Endothelial cell of umbilical vein (primary cell): ENCODE measurements at regions not wholly inside any gene's neighbourhood (a gene's known extent, or its start where the extent isn't known, plus 50 kb on each side); places are given as distances from the start of the nearest gene placed in this dataset.

Source experiments
- BruUV-seq: library from RNA; stranded (reverse); fragments of 400-500 nt; replicated peaks from 2 replicates; lab custom pipeline; 2021; lab: Mats Ljungman, UMichigan
- CTCF ChIA-PET: fragments of 300-600, 350-600 bp; sonication (Branson Sonifier 250); formaldehyde crosslinking; loops from one replicate; lab custom pipeline; 2021; ENCODE audit warnings: antibody characterized with exemption, inconsistent platforms; lab: Charles Lee
- POLR2A ChIA-PET: fragments of 300-600, 350-600 bp; sonication (Branson Sonifier 250); formaldehyde crosslinking; loops from one replicate; lab custom pipeline; 2021; ENCODE audit warnings: antibody characterized with exemption, inconsistent platforms; lab: Charles Lee
- DNase-seq: peaks from one replicate; pipeline ENCODE4 v3.0.0-alpha.2; 2011; ENCODE audit warnings: low read depth, low spot score
- FAIRE-seq: peaks from 2 replicates; lab custom pipeline; 2011; peaks lifted over from hg19 to GRCh38; lab: Jason Lieb, UNC
- H2AFZ ChIP-seq: 2 replicates; pipeline ENCODE4 v1.6.0; 2012; ENCODE audit warnings: low read depth, low read length, control low read depth, inconsistent platforms
- H3K27ac ChIP-seq: 2 replicates; pipeline ENCODE4 v1.5.1; 2011; ENCODE audit warnings: low read depth, mild to moderate bottlenecking, control low read depth, low read length, moderate library complexity; ENCODE audit not compliant: insufficient read depth
- H3K27me3 ChIP-seq, 2 experiments: 2 replicates each; pipeline versions ENCODE4 v1.6.0 to v1.6.1; 2011; ENCODE audit warnings: low read length in 2 of 2, mixed read lengths in 1 of 2; ENCODE audit not compliant: control insufficient read depth in 2 of 2, insufficient read depth in 2 of 2
- H3K36me3 ChIP-seq, 2 experiments: 2 replicates in 1 of 2; 3 replicates in 1 of 2; pipeline ENCODE4 v1.5.1; 2011; ENCODE audit warnings: low read length in 2 of 2, mild to moderate bottlenecking in 1 of 2, moderate library complexity in 1 of 2; ENCODE audit not compliant: control insufficient read depth in 2 of 2, insufficient read depth in 2 of 2; ENCODE audit errors: extremely low read depth in 1 of 2
- H3K4me1 ChIP-seq: 3 replicates; pipeline ENCODE4 v1.5.1; 2011; ENCODE audit warnings: mild to moderate bottlenecking, low read length; ENCODE audit not compliant: control insufficient read depth, insufficient read depth; ENCODE audit errors: extremely low read depth
- H3K4me2 ChIP-seq: 2 replicates; pipeline ENCODE4 v1.6.1; 2011; ENCODE audit warnings: low read length, control low read depth, mixed read lengths; ENCODE audit not compliant: insufficient read depth
- H3K4me3 ChIP-seq, 3 experiments: fragments of 200-600 bp in 1 of 3; sonication (generic), shearing (Covaris generic) in 1 of 3; replicated peaks in 1 of 3; 2 replicates each; pipeline ENCODE4 v1.5.1; 2011 to 2016; ENCODE audit warnings: control low read depth in 3 of 3, low read length in 3 of 3, mild to moderate bottlenecking in 2 of 3, inconsistent platforms in 1 of 3, low read depth in 1 of 3, moderate library complexity in 1 of 3; ENCODE audit not compliant: insufficient read depth in 1 of 3
- H3K79me2 ChIP-seq: 2 replicates; pipeline ENCODE4 v1.6.0; 2012; ENCODE audit warnings: low read length, inconsistent platforms; ENCODE audit not compliant: control insufficient read depth, insufficient read depth
- H3K9ac ChIP-seq: replicated peaks from 2 replicates; pipeline ENCODE3; 2011; ENCODE audit warnings: low read length, control low read depth; ENCODE audit not compliant: insufficient read depth; ENCODE audit errors: extremely low read depth
- H3K9me1 ChIP-seq: replicated peaks from 3 replicates; pipeline ENCODE4 v1.6.0; 2011; ENCODE audit warnings: mild to moderate bottlenecking, low read length; ENCODE audit not compliant: control insufficient read depth, insufficient read depth; ENCODE audit errors: extremely low read depth
- H3K9me3 ChIP-seq: replicated peaks from 2 replicates; pipeline ENCODE4 v1.5.1; 2012; ENCODE audit warnings: low read length, inconsistent platforms; ENCODE audit not compliant: control insufficient read depth, insufficient read depth
- H4K20me1 ChIP-seq: replicated peaks from 2 replicates; pipeline ENCODE3; 2011; ENCODE audit warnings: mild to moderate bottlenecking, low read length; ENCODE audit not compliant: control insufficient read depth, insufficient read depth; ENCODE audit errors: extremely low read depth
- CTCF ChIP-seq, 2 donors: IDR thresholded peaks; 1 replicate in 1 of 2; 2 replicates in 1 of 2; pipeline ENCODE4 v1.5.1; 2011; ENCODE audit warnings: low read length in 2 of 2, mild to moderate bottlenecking in 2 of 2, moderate library complexity in 2 of 2, control low read depth in 1 of 2, inconsistent platforms in 1 of 2, low read depth in 1 of 2; ENCODE audit not compliant: insufficient read depth in 1 of 2; ENCODE audit errors: extremely low read depth in 1 of 2
- EZH2 ChIP-seq: IDR thresholded peaks from 2 replicates; pipeline ENCODE4 v1.6.1; 2012; ENCODE audit warnings: borderline replicate concordance, low read depth, mild to moderate bottlenecking, moderate library complexity, low read length, inconsistent platforms; ENCODE audit not compliant: severe bottlenecking
- FOS ChIP-seq: IDR thresholded peaks from 2 replicates; pipeline ENCODE4 v1.6.1; 2011; ENCODE audit warnings: mild to moderate bottlenecking, low read length, moderate library complexity, borderline replicate concordance; ENCODE audit not compliant: insufficient read depth
- GATA2 ChIP-seq: IDR thresholded peaks from 2 replicates; pipeline ENCODE4 v1.7.0; 2011; ENCODE audit warnings: low read depth, mild to moderate bottlenecking, moderate library complexity, mixed read lengths, low read length; ENCODE audit not compliant: insufficient read length, insufficient read depth
- JUN ChIP-seq: IDR thresholded peaks from 2 replicates; pipeline ENCODE4 v1.6.1; 2011; ENCODE audit warnings: borderline replicate concordance, low read depth; ENCODE audit not compliant: insufficient read length, insufficient read depth
- MAX ChIP-seq: IDR thresholded peaks from 2 replicates; pipeline ENCODE4 v1.6.1; 2011; ENCODE audit not compliant: insufficient read depth, insufficient read length
- MYC ChIP-seq: IDR thresholded peaks from one replicate; pipeline ENCODE4 v1.6.1; 2011; ENCODE audit warnings: mild to moderate bottlenecking, low read depth, low read length
- POLR2A ChIP-seq: IDR thresholded peaks from 2 replicates; pipeline ENCODE4 v1.6.1; 2012; ENCODE audit warnings: low read depth, mild to moderate bottlenecking, control low read depth, low read length
- POLR2AphosphoS5 ChIP-seq: IDR thresholded peaks from 2 replicates; pipeline ENCODE4 v1.6.1; 2012; ENCODE audit warnings: low read depth, mild to moderate bottlenecking, control low read depth, low read length, moderate library complexity; ENCODE audit not compliant: insufficient read depth
- dilution Hi-C: fragments of 300-500 bp; cut with MboI; formaldehyde crosslinking; loops from one replicate; pipeline ENCODE4 v1.15.0; 2019; ENCODE audit warnings: low sequenced_read_pairs; ENCODE audit not compliant: extremely low pct_ligation_motif_present
- intact Hi-C: fragments of 100-400 bp; cut with micrococcal nuclease; formaldehyde crosslinking; loops from one replicate; pipeline ENCODE4 v1.10.0; 2022

GRCh38 chr4:173936861-173937260 lies 346.6 kb downstream of the FBXO8 start:
- POLR2A ChIA-PET: no interaction called here
- Histone ChIP-seq H3K4me2 (no peak overlapping the region), H3K27me3 (no peaks in the 10 kb centered on the region), H2AFZ (no peak overlapping the region), H3K9me3 (no peaks in the 10 kb centered on the region), H3K27ac (no peak overlapping the region), H3K9me1 (no peaks in the 10 kb centered on the region), H3K36me3 (no peaks in the 10 kb centered on the region), H4K20me1 (no peaks in the 10 kb centered on the region), H3K4me3 (no peak overlapping the region), H3K4me1 (no peaks in the 10 kb centered on the region), H3K79me2 (no peaks in the 10 kb centered on the region), H3K9ac (no peak overlapping the region)
- CTCF ChIA-PET: no interaction called here
- BruUV-seq: no TSS peak
- dilution Hi-C loops (no loop called here), intact Hi-C loops (no loop called here)
- DNase-seq (no peak), FAIRE-seq (no peak)
- TF ChIP-seq POLR2AphosphoS5 (no peak), MAX (no peak), EZH2 (no peak), MYC (no peak), JUN (no peak), FOS (no peak), GATA2 (no peak), CTCF (IDR thresholded peaks at IDR 0.05; ENCODE audit: extremely low read depth in 1 of 2, insufficient read depth in 1 of 2, low read depth in 1 of 2, low read length in 2 of 2) (no peak), POLR2A (no peak)
